GM18868 (cell line): ENCODE measurements at regions not wholly inside any gene's neighbourhood (a gene's known extent, or its start where the extent isn't known, plus 50 kb on each side); places are given as distances from the start of the nearest gene placed in this dataset.
"Not testable (repeated sequence)": the region's sequence is repeated elsewhere in the genome, so short reads cannot be mapped to it uniquely, and the experiment has no call there.

Experiments used
- ATAC-seq: cut with Tn5 transposase; IDR thresholded peaks from one replicate; pipeline ENCODE4 v1.9.1; 2021; ENCODE audit warnings: mild to moderate bottlenecking, moderate library complexity; ENCODE audit not compliant: unreplicated experiment

DNA sequence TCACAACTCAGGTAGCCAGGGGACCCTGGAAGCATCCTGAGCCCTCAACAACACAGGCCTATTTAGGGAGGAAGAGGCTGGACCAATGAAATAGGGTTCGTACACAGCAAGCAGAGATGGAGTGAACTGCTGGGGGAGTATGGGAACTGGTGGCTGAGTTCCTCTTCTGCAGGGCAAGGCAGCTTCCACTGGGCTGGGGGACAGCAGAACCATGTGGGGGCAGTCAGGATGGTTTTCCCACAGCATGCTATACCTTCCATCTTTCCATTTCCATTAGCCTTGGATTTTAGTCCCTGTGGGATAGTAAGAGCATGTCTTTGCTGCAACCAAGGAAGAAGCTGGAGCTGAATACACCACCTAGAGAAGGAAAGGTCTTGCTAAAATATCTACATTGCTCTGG, 370.6 kb downstream of the CCSER2 start:
- no peak for ATAC-seq

DNA sequence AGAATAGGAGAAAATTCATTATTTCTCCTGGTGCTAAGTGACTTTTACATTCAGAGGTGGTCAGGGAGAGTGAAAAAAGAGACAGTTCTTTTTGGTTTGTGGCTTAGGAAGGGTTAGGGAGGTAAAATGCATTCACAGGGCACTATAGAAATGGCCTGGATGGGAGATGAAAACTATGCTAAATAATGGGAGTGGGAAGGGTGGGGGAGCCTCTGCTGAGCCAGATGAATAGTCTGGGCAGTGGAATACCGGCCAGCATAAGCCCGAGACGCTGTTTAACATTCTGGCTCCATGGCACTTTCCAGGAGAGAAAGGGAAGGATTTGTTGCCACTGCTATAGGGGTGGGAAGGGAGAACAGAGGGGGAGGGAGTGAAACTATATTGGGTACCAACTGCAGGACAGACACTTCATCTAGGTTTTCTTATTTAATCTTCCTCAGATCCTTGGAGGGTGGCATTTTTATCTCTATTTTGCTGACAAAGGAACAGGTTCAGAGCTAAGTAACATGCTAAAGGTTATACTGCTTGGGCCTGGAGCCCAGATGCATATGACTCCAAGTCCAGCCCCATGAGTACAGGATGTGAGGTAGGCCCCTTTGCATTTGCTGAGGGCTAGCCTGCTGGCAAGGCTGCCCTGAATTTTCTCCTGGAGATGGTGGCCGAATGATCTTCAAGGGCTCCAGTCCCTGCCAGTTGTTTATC, 372.4 kb downstream of the CCSER2 start:
- ATAC-seq = no peak

DNA sequence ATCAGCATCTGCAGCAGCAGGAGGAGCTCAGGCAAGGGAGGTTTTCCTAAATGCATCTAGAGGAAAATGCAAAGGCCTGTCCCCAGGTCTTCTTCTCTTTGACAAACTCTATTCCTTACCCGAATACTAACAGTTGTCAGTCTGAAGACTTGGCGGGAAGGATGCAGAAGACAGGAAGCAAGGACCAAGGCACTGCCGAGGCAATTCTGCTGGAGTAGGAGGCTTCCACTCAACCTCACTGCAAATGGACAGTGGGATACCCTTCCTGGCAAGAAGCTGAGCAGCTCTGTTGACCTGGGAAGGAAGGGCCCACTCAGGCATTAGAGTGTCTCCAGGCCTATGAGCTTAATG, 373.0 kb downstream of the CCSER2 start:
- no peak for ATAC-seq

GRCh38 chr10:84704101-84704500, 375.7 kb downstream of the CCSER2 start:
- ATAC-seq = no peak

GRCh38 chr10:84706431-84706830, 378.0 kb downstream of the CCSER2 start:
- ATAC-seq = no peak

DNA sequence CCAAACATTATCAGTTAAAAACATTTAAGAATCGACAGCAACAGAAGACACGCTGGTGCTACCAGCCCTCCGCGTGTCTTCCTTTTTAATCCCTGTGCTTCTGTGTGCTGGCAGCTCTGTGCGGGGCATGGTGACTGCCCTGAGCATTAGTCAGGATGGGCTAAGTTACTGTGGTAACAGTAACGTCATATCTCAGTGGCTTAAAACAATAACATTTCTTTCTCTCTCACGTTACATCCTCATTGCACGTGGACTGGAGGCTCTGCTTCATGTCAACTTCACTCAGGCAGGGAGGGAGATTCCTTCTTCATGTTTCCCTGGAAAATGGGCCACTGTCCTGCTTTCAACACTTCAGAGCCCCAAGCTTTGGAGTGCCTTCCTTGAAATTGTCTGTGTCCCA, 378.5 kb downstream of the CCSER2 start:
- ATAC-seq = no peak

DNA sequence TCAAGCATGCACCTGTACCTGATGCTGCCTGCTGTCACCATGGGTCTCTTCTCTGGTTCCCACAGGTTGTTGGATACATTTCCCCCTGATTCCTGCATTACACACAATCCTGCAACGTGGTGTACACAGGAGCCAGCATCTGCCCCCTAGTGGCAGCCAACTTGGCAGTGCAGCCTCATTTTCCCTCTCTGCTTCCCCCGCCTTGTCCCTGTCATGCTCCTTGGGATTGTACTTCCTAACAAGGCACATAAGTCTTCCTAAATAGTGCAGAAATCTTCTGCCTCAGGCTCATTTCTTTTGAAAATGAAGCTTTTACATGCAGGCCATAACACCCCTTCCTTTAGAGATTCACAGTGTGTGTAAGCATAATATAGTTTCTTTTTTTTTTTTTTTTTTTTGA, 387.5 kb downstream of the CCSER2 start:
- ATAC-seq = peak; percentile 92

GRCh38 chr10:84718877-84719616, 390.7 kb downstream of the CCSER2 start:
- ATAC-seq = no peak

DNA sequence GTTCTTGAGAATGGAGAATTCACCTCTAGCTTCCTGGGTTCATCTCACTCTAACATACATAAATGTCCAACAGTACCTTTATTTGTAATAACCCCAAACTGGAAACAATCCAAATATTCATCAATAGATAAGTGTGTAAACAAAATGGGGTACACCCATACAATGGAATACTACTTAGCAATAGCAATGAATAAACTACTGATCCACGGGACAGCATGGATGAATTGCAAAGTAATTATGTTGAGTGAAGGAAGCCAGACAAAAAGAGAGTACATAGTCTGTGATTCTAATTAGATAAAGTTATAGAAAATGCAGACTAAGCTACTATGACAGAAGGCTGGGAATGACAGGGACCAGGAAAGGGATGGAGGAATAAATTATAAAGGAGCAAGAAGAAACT, 391.3 kb downstream of the CCSER2 start:
- no peak for ATAC-seq

DNA sequence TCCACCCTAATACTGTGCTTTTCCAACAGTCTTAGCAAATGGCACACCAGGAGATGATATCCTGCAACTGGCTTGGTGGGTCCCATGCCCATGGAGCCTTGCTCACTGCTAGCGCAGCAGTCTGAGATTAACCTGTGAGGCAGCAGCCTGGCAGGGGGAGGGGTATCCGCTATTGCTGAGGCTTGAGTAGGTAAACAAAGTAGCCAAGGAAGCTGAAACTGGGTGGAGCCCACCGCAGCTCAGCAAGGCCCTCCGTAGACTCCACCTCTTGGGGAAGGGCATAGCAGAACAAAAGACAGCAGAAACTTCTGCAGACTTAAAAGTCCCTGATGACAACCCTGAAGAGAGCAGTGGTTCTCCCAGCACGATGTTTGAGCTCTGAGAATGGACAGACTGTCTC, 399.0 kb downstream of the CCSER2 start:
- ATAC-seq = no peak

GRCh38 chr10:84739126-84739525, 410.7 kb downstream of the CCSER2 start:
- ATAC-seq = not testable (repeated sequence)

DNA sequence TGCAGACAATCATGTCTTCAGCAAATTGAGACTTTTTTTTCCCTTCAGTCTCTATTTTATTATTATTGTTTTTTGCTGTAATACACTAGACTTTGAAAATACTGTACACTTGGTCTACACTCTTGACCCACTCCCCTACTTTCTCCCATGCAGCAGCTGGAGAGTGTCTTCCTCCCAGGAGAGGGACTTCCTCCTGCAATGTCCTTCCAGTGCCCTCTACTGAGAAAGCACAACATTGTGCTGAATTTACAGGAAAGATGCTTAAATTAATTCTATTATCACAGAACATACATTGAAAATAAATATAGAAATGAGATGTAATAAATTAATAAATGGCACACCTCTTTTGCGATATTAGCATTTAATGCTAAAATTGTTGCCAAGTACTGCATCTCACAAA, 411.3 kb downstream of the CCSER2 start:
- no peak for ATAC-seq

DNA sequence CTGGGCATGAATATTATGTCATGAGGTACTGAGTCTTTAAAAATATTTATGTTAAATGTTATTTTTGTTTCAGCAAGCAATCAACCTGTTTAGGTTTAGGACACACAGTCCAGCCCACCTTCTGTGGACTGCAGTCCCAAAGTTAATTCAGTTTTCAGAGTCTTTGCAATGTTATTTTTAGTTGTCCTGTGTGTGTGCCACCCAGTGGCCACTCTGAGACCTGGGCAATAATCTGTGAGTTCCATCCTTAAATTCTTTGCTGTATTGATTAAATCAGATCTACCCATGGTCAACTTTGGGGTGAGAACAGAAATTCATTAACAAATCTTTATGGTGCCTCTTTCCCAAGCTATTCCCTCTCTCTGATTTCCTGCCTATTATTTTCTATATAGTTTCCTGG, 415.1 kb downstream of the CCSER2 start:
- ATAC-seq = no peak

GRCh38 chr10:84755311-84755710, 426.9 kb downstream of the CCSER2 start:
- ATAC-seq = no peak

- ATAC-seq = not testable (repeated sequence)
Measured at GRCh38 chr10:84756653-84757052, 428.3 kb downstream of the CCSER2 start.

GRCh38 chr10:84761994-84762614, 433.7 kb downstream of the CCSER2 start:
- ATAC-seq = not testable (repeated sequence)

DNA sequence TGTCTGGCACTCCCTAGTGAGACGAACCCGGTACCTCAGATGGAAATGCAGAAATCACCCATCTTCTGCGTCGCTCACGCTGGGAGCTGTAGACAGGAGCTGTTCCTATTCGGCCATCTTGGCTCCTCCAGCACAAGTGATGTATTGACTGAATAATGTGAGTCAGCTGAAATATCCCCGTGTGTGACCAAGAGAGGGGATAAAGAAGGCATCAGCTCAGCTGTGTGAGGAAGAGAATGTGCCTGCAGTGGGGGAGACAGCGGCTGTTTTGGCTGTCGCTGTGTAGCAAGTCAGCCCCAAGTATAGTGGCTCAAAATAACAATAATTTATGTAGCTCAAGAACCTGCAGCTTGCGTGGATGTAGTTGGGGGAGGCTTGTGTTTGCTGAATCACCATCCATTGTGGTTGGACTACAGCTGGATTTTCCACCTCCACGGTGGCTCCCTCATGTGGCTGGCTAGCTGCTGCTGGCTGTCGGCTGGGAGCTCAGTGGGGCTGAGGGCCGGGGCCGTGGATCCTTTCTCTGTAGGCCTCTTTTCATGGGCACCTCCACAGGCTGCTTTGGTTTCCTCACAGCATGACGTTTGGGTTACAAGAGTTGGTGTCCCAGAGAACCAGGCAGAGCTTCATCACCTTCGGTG, 434.5 kb downstream of the CCSER2 start:
- ATAC-seq = no peak

GRCh38 chr10:84763965-84764364, 435.6 kb downstream of the CCSER2 start:
- no peak for ATAC-seq

DNA sequence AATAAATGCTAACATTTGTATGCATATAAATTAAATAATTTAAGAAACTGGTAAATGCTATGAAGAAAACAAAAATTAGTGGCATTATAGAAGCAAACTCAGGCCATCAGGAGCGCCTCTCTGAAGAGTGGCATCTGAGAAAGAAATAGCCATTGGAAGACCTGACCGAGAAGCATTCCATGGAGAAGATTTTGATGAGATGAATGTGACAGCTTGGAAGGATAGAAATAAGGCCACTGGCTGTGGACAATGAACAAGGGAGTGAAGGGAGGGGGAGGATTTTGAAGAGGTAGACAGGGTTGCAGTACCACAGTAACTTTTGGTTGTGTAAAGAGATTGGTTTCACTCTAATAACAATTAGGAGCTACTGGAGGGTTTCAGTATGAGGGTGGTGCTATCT, 436.7 kb downstream of the CCSER2 start:
- ATAC-seq = no peak

- no peak for ATAC-seq
Measured at GRCh38 chr10:84765656-84766055, 437.3 kb downstream of the CCSER2 start.

- no peak for ATAC-seq
Measured at GRCh38 chr10:84766923-84767322, 438.5 kb downstream of the CCSER2 start.

DNA sequence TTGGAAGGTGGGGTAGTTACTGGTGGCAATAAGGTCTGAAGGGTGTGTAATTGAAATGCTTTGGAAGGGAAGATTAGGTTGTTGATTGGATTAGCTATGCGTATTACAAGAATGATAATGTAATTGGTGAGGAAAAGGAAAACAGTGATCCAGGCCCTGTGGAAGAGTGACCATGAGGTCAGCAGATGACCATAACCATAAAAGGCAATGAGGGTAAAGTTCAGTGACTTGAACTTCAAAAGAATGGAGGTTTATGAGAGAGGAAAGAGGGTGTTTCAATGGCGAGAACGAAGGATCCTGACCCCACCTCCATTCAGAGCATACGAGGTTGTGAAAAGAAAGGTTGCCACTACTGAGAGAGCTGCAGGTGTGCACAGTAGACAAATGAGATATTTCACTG, 439.7 kb downstream of the CCSER2 start:
- ATAC-seq = no peak
